ENCODE measurements at regions not wholly inside any gene's neighbourhood (a gene's known extent, or its start where the extent isn't known, plus 50 kb on each side); places are given as distances from the start of the nearest gene placed in this dataset.

DNA sequence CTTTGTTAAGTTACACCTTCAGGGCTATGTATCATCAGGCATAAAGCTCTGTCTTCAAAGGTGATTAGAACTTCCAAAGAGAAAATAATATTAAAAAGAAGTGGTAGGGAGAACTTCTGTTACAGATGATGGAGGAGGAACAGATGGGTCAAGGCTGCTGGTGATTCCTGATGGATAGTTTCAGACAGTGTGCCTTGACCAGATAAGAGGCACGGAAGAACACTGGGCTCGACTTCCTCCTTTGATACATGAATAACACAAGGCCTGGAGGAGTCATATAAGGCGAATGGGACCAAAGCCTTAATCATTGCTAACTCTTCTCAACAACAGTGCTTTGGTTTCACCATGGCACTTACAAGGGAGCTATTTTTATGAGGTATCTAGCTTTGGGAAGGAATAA lies 128.1 kb upstream of the RXFP2 start:
- DNase-seq: no peak

DNA sequence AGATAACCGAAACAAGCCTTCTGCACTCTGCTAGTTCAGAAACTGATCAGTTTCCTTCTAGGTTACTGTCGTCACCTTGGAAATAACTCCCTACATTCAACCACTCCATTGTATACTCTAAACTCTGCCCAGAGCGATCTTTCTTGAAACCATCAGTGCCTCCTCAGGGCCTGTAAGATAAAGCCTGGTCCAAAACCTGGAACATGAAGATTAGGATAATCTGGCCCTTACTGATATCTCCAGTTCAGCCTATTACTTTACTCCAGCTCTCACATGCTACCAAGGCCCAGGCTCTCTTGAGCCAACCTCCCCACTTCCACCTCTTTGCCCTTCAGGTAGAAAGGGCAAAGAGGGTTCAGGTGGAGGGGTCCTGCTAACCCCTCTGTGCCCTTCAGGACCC lies 125.3 kb upstream of the RXFP2 start:
- DNase-seq: no peak

DNA sequence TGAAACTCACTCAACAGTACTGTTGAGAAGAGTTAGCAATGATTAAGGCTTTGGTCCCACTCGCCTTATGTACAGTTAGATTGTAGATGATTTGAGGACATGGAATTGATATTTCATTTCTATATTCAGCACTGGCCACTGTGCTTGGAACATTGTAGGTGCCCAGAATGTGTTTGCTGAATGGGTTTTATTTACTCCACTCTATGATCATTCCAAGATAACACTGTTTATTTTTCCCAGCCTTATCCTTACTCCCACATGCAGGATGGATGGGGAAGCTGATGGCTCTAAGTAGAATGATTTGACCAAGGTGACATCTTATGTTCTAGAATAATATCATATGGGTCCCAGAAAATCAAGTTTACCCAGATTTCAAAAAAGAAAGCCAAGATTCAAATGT lies 124.6 kb upstream of the RXFP2 start:
- no peak for DNase-seq

DNA sequence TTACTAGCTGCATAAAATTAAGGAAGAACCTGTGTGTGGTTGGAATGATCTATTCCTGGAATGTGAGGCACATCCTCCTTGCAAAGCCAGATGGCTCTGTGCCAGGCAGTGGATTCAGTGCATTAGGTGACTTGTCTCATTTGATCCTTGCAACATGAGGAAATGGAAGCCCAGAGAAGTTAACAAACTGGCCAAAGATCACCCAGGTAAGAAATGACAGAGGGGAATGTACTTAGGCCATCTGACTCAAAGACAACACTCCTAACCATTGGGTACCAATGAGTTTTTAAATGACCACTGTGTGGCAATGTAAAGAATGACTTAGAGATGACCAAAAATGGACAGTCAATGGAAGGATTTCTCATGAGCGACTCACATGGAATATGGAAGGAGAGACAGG lies 114.2 kb upstream of the RXFP2 start:
- no peak for DNase-seq

DNA sequence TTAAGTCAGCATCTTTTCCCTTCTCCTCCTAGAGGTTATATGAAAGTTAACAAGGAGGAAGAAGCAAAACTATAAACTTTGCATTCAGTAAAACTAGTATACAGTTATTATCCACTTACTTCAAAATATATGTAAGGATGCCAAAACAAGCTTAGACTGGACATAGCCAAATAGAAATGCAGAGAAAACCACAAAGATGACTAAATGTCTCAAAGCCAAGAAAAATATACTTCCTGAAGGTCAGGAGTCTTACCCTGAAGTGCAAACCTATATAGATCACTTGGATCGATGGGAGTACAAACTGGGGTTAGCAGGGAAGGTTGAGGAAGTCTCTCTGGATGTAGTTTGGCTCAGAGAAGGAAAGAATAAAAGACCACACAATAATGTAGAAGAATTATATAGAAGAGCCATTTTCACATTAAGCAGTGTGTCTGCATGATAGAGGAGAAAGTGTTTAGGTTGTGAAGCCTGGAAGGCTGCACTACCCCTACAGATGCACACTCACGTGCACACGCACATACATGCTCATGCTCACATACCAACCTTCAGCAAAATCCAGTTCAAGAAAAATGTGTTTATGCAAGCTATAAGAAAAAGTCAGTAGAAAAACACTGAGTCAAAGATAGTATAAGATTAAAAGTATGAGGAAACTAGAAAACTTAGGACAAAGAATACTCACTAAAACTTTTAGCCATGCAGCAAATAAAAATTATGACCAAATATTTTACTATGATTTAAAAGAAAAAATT lies 112.1 kb upstream of the RXFP2 start:
- DNase-seq: no peak

DNA sequence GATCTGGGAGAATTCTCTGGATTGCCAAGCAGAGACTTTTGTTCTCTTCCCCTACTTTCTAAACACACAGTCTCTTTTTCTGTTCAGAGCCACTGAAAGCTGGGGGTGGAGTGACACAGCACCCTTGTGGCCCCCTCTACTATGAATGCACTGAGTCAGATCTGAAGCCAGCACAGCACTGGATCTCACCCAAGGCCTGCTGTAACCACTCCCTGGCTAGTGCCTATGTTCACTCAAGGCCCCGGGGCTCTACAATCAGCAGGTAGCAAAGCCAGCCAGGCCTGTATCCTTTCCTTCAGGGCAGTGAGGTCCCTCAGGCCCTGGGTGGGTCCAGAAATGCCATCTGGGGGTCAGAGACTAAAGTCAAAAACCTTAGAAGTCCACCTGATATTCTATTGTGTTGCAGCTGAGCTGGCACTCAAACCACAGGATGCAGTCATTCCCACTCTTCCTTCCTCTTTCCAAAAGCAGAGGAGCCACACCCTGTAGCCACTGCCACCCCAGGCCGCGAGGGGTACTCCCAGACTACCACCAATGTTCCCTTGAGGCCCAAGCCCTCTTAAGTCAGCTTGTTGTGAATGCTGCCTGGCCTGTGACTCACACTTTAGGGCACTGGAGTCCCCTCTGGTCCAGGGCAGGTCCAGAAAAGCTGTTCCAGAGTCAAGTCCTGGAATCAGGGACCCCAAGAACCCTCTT lies 110.1 kb upstream of the RXFP2 start:
- no peak for DNase-seq

DNA sequence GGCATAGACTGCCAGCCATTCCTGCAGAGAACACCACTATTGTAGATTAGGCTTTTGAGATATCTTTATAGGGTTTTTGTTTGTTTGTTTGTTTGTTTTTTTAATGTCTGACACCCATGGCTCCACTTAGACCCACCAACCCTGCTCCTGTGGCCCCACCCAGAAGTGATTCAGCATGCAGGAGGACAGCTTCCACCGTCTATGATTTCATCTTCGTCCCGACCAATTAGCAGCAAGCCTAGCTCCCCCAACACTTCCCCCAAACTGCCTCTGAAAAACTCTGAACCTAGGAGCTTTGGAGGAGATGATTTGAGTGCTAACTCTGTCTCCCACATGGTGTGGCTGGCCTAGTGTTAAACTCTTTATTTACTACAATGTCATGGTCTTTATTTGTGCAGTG lies 108.3 kb upstream of the RXFP2 start:
- no peak for DNase-seq

DNA sequence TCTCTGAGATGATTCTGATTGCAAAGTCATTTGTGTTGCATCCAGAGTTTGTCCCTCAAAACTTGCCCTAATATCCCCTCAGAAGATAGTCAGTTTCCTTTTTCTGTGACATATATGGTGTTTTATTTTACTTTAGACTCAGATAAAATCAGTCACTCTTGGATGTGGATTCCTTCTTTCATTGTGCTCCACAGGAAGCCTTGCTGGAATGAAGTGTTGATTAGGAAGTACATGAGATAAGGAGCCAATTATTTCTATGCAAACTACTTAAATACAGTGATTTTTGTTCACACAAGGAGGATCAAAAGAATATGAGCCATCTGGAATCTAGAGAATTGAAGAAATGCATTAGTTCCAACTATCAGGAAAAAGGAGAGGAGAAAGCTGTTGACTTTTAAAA lies 107.6 kb upstream of the RXFP2 start:
- DNase-seq: no peak

DNA sequence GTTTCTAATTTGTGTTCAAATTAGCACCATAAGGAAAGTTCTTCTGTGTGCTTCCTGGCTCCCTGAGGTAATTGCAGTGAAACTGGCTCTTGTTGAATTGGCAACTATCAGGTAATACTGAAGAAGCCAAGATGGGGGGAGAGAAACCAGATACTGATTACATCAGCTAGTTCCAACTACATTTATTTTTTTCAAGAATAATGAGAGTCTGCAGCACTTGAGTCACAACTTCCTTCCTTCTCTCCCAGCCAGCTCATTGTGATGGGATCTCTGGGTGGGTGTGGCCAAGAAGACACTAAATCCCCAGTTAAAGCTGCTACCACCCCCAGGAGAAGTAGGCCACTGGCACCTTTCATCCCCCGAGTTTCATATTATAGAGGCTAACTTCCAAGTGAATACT lies 100.7 kb upstream of the RXFP2 start:
- DNase-seq: no peak

DNA sequence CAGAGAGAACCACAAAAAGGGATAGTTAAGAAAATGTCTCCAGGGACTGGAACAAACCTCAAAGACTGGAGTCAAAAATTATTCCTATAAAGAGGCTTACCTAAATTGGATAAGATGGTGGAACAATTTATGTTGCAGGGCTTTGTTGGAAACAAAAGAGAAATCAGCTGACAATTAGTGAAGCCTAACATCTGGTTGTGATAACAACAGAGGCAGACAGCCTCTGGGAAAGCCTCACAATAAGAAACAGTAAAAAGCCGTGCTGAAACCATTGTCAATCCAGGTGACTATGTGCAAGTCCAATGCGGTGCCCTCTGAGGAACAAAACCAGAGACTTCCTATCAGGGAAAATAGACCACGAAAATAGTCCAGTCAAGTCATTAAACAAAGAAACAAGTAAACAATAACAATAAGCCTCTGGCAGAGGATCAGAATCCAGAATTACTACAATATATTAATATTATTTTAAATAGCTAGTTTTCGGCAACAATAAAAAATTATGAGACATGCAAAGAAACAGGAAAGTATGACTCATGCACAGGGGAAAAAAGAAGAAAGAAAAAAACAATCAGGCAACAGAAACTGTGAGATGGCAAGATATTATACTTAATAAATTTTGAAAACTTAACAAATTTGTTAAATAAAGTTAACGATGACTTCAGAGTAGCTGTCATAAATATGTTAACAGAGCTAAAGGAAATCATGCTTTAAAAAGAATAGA lies 99.7 kb upstream of the RXFP2 start:
- no peak for DNase-seq

DNA sequence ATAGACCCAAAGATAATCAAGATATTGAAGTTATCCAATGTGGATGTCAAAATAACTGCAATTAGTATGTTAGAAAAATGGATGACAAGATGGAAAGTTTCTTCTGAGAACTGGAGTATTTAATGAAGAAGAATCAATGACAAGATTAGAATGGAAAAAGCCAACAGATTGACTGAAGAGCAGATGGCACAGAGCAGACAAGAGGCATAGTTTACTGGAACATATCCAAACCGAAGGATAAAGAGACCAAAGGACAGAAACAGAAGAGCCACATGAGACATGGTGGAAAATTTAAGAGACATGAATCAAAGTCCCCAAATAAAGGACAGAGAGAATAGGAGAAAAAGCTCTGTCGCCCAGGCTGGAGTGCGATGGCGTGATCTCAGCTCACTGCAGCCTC lies 89.6 kb upstream of the RXFP2 start:
- DNase-seq: no peak

DNA sequence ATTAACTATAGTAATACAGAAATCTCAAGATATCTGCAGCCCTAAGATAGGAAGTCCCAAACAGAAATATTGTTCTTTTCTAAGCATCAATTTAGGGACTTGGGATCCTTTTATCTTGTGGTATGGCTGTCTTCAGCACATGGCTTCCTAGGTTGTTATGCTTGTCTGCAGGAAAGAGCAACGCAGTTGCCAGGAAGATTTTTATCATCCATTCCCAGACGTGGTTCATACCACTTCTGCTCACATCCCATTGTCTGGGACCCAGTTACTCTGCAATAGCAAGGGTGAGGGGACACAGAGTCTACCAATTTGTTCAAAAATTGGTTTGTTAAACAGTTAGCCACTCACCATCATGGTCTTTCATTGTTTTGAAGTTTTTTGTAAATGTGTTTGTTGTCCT lies 85.6 kb upstream of the RXFP2 start:
- no peak for DNase-seq

DNA sequence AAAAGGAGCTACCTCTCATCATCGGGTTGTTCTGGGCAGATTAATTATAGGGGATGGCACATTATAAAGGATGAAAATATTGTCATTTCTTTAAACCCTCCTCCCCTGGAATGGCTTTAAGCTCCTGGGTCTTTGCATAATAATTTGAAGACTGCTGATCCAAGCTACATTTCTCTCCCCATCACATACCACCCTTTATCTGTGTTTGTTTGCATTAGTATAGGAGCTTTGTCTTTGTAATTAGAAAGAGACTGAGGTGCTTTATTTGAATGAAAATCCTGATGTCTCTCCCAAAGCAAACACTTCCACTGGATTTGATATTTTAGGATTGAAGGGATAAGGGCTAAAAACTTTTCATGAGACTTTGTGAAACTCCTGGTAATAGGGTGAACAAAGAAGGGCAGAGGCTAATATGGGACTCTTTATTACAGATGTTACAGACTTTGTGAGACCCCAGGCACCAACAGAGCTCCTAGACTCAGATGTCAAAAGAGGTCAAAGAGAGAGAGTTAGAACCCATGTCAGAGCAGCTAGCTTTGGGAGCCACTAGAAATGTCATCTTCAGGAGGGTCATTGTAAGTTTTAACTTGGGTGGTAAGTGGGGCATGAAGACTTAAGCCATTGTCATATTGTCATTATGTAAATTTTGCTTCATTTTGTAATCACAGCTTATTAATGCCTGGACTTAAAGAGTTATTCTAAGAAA lies 75.3 kb upstream of the RXFP2 start:
- no peak for DNase-seq

DNA sequence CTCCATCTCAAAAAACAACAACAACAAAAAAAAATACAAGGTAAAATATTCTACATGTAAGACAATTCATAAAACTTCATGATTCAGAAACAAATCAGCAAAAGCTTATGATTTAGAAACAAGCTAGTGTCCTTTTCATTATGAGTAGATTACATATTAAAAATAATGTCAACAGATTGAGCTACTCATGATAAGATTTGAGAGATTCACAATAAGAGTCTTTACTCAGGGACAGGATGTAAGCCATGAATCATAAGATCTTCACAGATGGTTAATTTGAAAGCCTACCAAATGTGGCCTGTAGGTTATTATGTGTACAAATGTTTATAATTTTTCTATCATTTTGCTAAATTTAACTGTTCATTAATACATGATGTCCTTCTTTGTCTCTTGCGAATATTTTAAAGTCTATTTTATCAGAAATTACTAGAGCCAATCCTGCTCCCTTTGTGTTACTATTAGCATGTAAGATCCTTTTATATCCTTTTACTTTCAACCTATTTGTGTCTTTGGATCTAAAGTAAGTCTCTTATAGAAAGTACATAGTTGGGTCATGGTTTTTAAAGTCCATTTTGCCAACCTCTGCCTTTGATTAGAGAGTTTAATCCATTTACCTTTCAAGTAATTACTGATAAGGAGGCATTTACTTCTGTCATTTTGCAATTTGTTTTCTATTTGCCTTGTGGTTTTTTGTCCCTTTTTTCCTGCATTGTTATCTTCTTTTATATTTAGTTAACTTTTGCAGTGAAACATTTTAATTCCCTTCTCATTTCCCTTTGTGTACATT lies 68.3 kb upstream of the RXFP2 start:
- no peak for DNase-seq

DNA sequence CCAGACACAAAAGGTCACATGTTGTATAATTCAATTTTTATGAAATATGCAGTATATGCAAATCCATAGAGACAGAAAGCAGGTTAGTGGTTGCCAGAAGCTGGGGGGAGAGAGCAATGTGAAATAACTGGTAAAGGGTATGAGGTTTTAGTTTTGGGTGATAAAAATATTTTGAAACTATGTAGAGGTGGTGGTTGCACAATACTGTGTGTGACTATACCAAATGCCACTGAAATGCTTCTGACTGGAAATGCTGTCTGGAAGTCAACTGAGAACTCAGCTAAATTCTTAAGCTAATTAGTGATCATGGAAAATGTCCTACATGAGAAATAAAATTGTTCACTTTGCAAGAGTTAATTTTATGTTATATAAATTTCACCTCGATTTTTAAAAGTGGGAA lies 65.3 kb upstream of the RXFP2 start:
- no peak for DNase-seq

DNA sequence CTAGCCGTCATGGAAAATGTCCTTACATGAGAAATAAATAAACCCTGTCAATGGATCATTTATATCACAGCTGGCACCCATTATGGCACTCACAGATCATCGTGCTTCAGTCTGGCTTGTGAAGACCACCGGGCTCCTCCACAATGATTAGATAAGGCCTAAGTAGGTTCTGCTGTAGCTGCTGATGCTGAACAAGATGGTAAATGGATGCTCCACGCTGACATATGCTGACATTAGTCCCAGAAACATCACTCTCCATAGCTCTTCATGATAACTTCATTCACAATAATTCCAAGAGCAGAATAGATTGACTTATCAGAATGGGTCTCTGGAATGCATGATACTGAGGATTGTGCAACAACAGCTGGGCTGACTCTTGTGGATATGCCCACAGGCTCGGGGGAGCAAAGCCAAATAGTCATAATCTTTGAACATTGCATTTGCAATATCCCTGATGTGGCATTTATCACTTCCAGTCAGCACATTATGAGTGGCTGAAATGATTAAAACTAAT lies 63.8 kb upstream of the RXFP2 start:
- DNase-seq: no peak

DNA sequence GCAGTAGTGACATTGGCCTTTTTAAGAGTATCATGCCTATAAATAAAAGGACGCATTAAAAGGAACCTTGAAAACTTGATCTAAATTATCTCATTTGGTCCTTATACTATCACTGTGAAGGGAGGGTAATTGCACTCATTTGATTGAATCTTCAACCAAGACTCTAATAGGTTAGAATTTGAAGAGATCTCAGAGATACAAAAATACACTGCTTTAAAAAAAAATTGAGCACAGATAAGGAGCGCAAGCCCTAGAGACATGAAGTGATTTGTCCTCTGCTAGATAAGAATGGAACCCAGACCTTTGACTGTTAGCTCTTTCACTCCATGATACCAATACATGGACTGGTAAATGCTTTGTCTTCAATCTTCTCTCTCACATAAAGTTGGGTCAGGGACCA lies 58.2 kb upstream of the RXFP2 start:
- no peak for DNase-seq

DNA sequence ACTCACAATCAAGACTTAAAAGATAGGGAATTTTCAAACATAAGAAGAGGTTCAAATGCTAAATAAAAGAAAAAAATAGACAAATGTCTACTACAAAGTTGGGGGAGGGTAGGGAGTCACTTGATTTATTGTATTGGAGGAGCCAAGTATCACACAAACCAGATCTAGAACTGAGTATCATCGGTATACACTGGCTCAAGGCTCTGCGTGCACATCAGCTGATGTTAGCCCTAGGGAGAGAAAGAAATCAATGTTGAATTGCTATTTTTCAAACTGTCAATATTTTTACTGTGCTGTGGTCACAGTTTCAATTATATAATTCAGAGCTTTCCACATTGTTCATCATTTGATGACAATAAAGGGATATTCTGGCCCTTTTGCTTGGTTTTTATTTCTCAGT lies 54.9 kb upstream of the RXFP2 start:
- no peak for DNase-seq

DNA sequence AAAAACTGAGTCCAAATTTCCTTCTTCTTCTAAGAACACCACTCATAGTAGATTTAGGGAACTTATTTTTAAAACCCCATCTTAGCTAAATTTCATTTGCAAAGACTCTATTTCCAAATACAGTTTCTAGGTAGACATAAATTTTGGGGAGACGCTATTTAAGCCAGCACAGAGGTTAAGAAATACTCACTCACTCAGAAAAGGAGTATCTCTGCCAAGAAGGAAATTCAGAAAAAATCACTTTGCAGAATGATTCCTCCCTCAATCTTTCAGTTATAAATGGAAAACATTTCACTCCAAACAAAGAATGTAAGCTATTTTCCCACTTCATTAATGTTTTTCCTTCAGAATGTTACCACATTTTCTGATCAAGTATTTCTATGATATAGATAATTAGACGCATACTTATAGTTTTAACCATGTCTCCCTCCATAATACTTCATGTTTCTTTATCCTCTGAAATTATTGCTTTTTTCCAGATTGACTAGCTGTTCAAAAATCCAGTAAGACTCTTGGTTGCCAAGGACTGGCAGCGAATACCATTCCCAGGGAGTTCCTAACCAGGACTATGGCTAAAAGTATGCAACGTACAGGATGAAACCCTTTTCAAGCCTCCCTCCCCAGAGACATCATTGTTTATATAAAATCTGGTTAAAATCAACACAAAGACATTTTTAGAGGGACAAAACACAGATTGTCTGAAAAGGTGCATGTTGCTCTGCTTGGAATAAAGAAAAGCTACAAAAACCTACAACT lies 52.5 kb upstream of the RXFP2 start:
- DNase-seq: no peak

Measured in NCI-H2081 treated with DMSO at 0.1 percent for 48 hours (cell line).